GM12878 (cell line): ENCODE measurements at regions not wholly inside any gene's neighbourhood (a gene's known extent, or its start where the extent isn't known, plus 50 kb on each side); places are given as distances from the start of the nearest gene placed in this dataset.

Experiments used
- ATAC-seq: fragments of 200-7000 bp; cut with Tn5 transposase; 3 replicates; pipeline ENCODE4 v1.9.1; 2020; ENCODE audit warnings: mild to moderate bottlenecking, moderate library complexity
- BruUV-seq: library from RNA; stranded (reverse); fragments of 400-500 nt; replicated peaks from 2 replicates; lab custom pipeline; 2021; lab: Mats Ljungman, UMichigan
- CTCF ChIA-PET: fragments of 300-600 bp; sonication (Branson Sonifier 250); formaldehyde crosslinking; extraction: SDS; loops from one replicate; lab custom pipeline; 2021; ENCODE audit warnings: inconsistent platforms; lab: Yijun Ruan, JAX
- POLR2A ChIA-PET: fragments of 350-600 bp; formaldehyde crosslinking; extraction: SDS; loops from one replicate; lab custom pipeline; 2021; ENCODE audit warnings: inconsistent platforms; lab: Charles Lee
- RAD21 ChIA-PET: fragments of 300-600 bp; sonication (Branson Sonifier 250); formaldehyde crosslinking; loops from one replicate; lab custom pipeline; 2023; ENCODE audit warnings: antibody characterized with exemption; ENCODE audit not compliant: unreplicated experiment; lab: Charles Lee
- SMC1A ChIA-PET: fragments of 300-600 bp; sonication (Branson Sonifier 250); formaldehyde crosslinking; loops from one replicate; lab custom pipeline; 2023; ENCODE audit not compliant: unreplicated experiment, uncharacterized antibody; lab: Charles Lee
- DNase-seq: peaks from one replicate; pipeline ENCODE4 v3.0.0-alpha.2; 2011; ENCODE audit warnings: low read depth, low spot score
- FAIRE-seq: peaks from 3 replicates; lab custom pipeline; 2011; peaks lifted over from hg19 to GRCh38; lab: Jason Lieb, UNC
- H2AFZ ChIP-seq: 2 replicates; pipeline ENCODE4 v1.6.0; 2011; ENCODE audit warnings: low read depth, low read length, control low read depth; ENCODE audit not compliant: control insufficient read depth
- H3K27ac ChIP-seq: 2 replicates; pipeline ENCODE4 v1.5.1; 2011; ENCODE audit warnings: control low read depth; ENCODE audit not compliant: control insufficient read depth, insufficient read depth
- H3K27me3 ChIP-seq, 2 experiments: replicated peaks in 1 of 2; 2 replicates each; pipeline versions ENCODE4 v1.6.0 to v1.6.1; 2011; ENCODE audit warnings: low read length in 1 of 2; ENCODE audit not compliant: control insufficient read depth in 2 of 2, insufficient read depth in 2 of 2
- H3K36me3 ChIP-seq, 2 experiments: 2 replicates each; pipeline ENCODE4 v1.5.1; 2011; ENCODE audit warnings: low read length in 1 of 2; ENCODE audit not compliant: control insufficient read depth in 2 of 2, insufficient read depth in 2 of 2
- H3K4me1 ChIP-seq: 2 replicates; pipeline ENCODE4 v1.6.1; 2011; ENCODE audit warnings: mild to moderate bottlenecking, low read length, moderate library complexity, mixed read lengths; ENCODE audit not compliant: control insufficient read depth, insufficient read depth
- H3K4me2 ChIP-seq: 2 replicates; pipeline ENCODE4 v1.6.0; 2011; ENCODE audit warnings: control low read depth; ENCODE audit not compliant: control insufficient read depth, insufficient read depth
- H3K4me3 ChIP-seq: fragments of 200-600 bp; sonication (generic); 2 replicates; pipeline ENCODE4 v1.5.1; 2016
- H3K79me2 ChIP-seq: 2 replicates; pipeline ENCODE4 v1.6.0; 2011; ENCODE audit warnings: low read length; ENCODE audit not compliant: control insufficient read depth, insufficient read depth
- H3K9ac ChIP-seq: 2 replicates; pipeline ENCODE4 v1.8.0; 2011; ENCODE audit warnings: low read length, control low read depth, mixed read lengths; ENCODE audit not compliant: control insufficient read depth, insufficient read depth
- H3K9me3 ChIP-seq: replicated peaks from 3 replicates; pipeline ENCODE4 v1.5.1; 2011; ENCODE audit warnings: mild to moderate bottlenecking, low read length; ENCODE audit not compliant: control insufficient read depth, insufficient read depth
- H4K20me1 ChIP-seq: 2 replicates; pipeline ENCODE4 v1.6.0; 2011; ENCODE audit not compliant: control insufficient read depth, insufficient read depth
- ATF7 ChIP-seq: fragments of 450-650 bp; IDR thresholded peaks from 2 replicates; pipeline ENCODE4 v1.6.1; 2016; ENCODE audit warnings: low read depth, mild to moderate bottlenecking
- BMI1 ChIP-seq: fragments of 450-650 bp; IDR thresholded peaks from 2 replicates; pipeline ENCODE4 v1.6.1; 2016; ENCODE audit warnings: mild to moderate bottlenecking, moderate library complexity, borderline replicate concordance
- CBX5 ChIP-seq: sonication (generic); IDR thresholded peaks from 2 replicates; pipeline ENCODE4 v1.6.1; 2016; ENCODE audit warnings: low read depth, moderate library complexity, mild to moderate bottlenecking, inconsistent platforms
- EP300 ChIP-seq, 2 experiments: fragments of 150-350 bp in 1 of 2; IDR thresholded peaks; 2 replicates each; pipeline ENCODE4 v1.6.1; 2011 to 2012; ENCODE audit warnings: low read depth in 2 of 2, low read length in 2 of 2, borderline replicate concordance in 1 of 2, improper control_type of control experiment in 1 of 2, inconsistent platforms in 1 of 2; ENCODE audit not compliant: control insufficient read depth in 1 of 2
- FOXM1 ChIP-seq: IDR thresholded peaks from 2 replicates; pipeline ENCODE4 v1.6.1; 2012; ENCODE audit warnings: low read depth, mild to moderate bottlenecking, inconsistent platforms, low read length, moderate library complexity
- HCFC1 ChIP-seq: fragments of 150-350 bp; IDR thresholded peaks from 2 replicates; pipeline ENCODE4 v1.6.1; 2014; ENCODE audit warnings: low read length
- IRF4 ChIP-seq: IDR thresholded peaks from 2 replicates; pipeline ENCODE4 v1.6.1; 2011; ENCODE audit warnings: low read depth, low read length
- JUNB ChIP-seq: IDR thresholded peaks from 2 replicates; pipeline ENCODE4 v1.6.1; 2016; ENCODE audit warnings: antibody characterized with exemption, mild to moderate bottlenecking
- MTA2 ChIP-seq: fragments of 450-650 bp; IDR thresholded peaks from 2 replicates; pipeline ENCODE4 v1.6.1; 2016; ENCODE audit warnings: low read depth, mild to moderate bottlenecking, moderate library complexity
- MTA3 ChIP-seq: IDR thresholded peaks from 2 replicates; pipeline ENCODE4 v1.6.1; 2012; ENCODE audit warnings: low read length, inconsistent platforms, borderline replicate concordance
- PAX5 ChIP-seq: IDR thresholded peaks from 2 replicates; pipeline ENCODE4 v1.6.1; 2011; ENCODE audit warnings: low read depth, low read length, borderline replicate concordance
- RB1 ChIP-seq: fragments of 450-650 bp; formaldehyde crosslinking; IDR thresholded peaks from 2 replicates; pipeline ENCODE4 v1.6.1; 2017; ENCODE audit warnings: mild to moderate bottlenecking, borderline replicate concordance
- SPI1 ChIP-seq: IDR thresholded peaks from 2 replicates; pipeline ENCODE4 v1.6.1; 2011; ENCODE audit warnings: low read depth, mild to moderate bottlenecking, low read length, moderate library complexity, borderline replicate concordance; ENCODE audit not compliant: insufficient read depth
- SREBF1 ChIP-seq: IDR thresholded peaks from 2 replicates; pipeline ENCODE4 v1.6.1; 2012; ENCODE audit warnings: mild to moderate bottlenecking, low read length
- STAT1 ChIP-seq: fragments of 450-650 bp; conservative IDR thresholded peaks from 2 replicates; pipeline ENCODE4 v1.6.1; 2014; ENCODE audit warnings: antibody characterized with exemption, mild to moderate bottlenecking
- STAT3 ChIP-seq: IDR thresholded peaks from 2 replicates; pipeline ENCODE4 v1.6.1; 2011; ENCODE audit warnings: low read depth, low read length, improper control_type of control experiment
- SUPT20H ChIP-seq: IDR thresholded peaks from 2 replicates; pipeline ENCODE4 v1.6.1; 2011; ENCODE audit warnings: low read depth, mild to moderate bottlenecking, low read length, moderate library complexity, borderline replicate concordance; ENCODE audit not compliant: control insufficient read depth
- TAF1 ChIP-seq: IDR thresholded peaks from 2 replicates; pipeline ENCODE4 v1.6.1; 2011; ENCODE audit warnings: mild to moderate bottlenecking, low read depth, low read length, borderline replicate concordance
- TCF7 ChIP-seq: IDR thresholded peaks from 2 replicates; pipeline ENCODE4 v1.6.1; 2014; ENCODE audit warnings: antibody characterized with exemption, borderline replicate concordance
- ZBED1 ChIP-seq: IDR thresholded peaks from 2 replicates; pipeline ENCODE4 v1.6.1; 2016; ENCODE audit warnings: borderline replicate concordance
- ZNF274 ChIP-seq: IDR thresholded peaks from one replicate; pipeline ENCODE4 v1.8.0; 2011; ENCODE audit not compliant: insufficient read length, insufficient read depth
- WGBS: methylation state at CpG from one replicate; pipeline ENCODE4 v1.1.6; 2016; ENCODE audit warnings: low lambda C conversion rate; ENCODE audit not compliant: insufficient replicate concordance, insufficient coverage; ENCODE audit errors: missing lambda C conversion rate; 5-methylcytosine and 5-hydroxymethylcytosine counted together
- in situ Hi-C: fragments of 300-500 bp; cut with MboI; formaldehyde crosslinking; loops from 9 replicates; pipeline ENCODE4 v1.14.3; 2018; ENCODE audit warnings: mixed read lengths
- intact Hi-C: fragments of 100-400 bp; cut with micrococcal nuclease; formaldehyde crosslinking; loops from one replicate; pipeline ENCODE4 v1.14.2; 2022; ENCODE audit not compliant: unreplicated experiment
- TF ChIP-seq, protein P1 (sequence below): IDR thresholded peaks from 2 replicates; pipeline ENCODE4 v1.6.1; 2011; ENCODE audit warnings: mild to moderate bottlenecking, low read depth, low read length, moderate library complexity; ENCODE audit not compliant: insufficient replicate concordance
- TF ChIP-seq, protein P2 (sequence below): fragments of 450-650 bp; IDR thresholded peaks from 2 replicates; pipeline ENCODE4 v1.6.1; 2016; ENCODE audit warnings: mild to moderate bottlenecking

DNA sequence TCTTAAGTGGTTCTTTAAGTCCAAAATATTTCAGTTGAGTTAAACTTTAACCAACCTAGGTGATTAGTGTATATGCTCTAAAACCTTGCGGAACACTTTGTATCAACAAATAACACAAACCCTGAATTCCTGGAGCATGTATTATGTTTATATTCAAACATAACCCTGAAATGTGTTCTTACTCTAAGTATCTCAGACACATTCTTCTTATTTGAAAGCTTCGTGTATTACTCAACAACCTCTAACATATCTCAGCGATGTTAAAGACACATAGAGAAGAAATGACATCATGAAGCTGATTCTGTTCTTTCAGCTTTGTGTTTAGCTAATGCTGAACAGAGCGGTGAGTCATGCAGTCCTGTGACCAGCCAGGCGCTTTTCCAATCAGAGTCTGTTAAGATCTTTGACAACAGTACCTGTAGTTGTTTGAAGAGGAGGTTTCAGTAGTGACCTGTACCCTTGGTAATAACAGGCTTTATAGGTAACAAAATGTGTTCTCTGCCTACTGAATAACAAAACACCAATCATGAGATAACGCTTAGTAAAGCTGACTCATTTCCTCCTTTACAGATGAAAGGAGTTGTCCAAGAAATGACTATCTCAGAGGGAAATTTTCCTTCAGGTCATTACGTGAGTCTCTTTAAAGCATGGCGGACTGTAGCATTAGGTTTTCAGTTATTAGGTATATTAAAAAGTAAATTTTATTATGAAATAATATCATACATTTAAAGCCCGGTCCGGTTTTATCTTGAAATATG, 67.3 kb upstream of the KLF6 start:
- FAIRE-seq (peak; percentile 91), ATAC-seq (peak; percentile 95), DNase-seq (peak; percentile 88)
- H3K36me3 ChIP-seq: no peaks in the 10 kb centered on the region
- POLR2A ChIA-PET: interaction anchor here (0.9 to 5.6 kb wide), 19 partner anchors 11 to 112 kb away, joined by 3 to 51 read pairs (median 6); partner anchors contain the start of gene KLF6
- peaks cover 31% of the 10 kb centered on the region for H3K4me1 ChIP-seq
- in situ Hi-C loops: no loop called here
- no peaks in the 10 kb centered on the region for H3K27me3 ChIP-seq
- 7% methylated on average over 10 of the region's 10 CpGs for WGBS
- H3K27ac ChIP-seq: peak overlapping the region; percentile 73
- RAD21 ChIA-PET: interaction anchor here (0.7 to 7.0 kb wide), 25 partner anchors 10 to 161 kb away, joined by 3 to 135 read pairs (median 10); partner anchors contain the start of gene KLF6
- peak overlapping the region; percentile 8 for H2AFZ ChIP-seq
- no peak overlapping the region for H3K9ac ChIP-seq
- intact Hi-C loops: loop anchor here (1.0 kb wide), 3 partner anchors 23 to 67 kb away; partner anchors contain the start of gene KLF6
- CTCF ChIA-PET: interaction anchor here (0.5 to 3.2 kb wide), 12 partner anchors 13 to 700 kb away, joined by 4 to 18 read pairs (median 7); no protein-coding TSS in a partner anchor
- H3K9me3 ChIP-seq: no peaks in the 10 kb centered on the region; the same call in 1 of the 3 replicates
- no peaks in the 10 kb centered on the region for H4K20me1 ChIP-seq
- H3K4me2 ChIP-seq: peak overlapping the region; percentile 61
- peak overlapping the region; percentile 40 for H3K4me3 ChIP-seq
- no peaks in the 10 kb centered on the region for H3K79me2 ChIP-seq
- SMC1A ChIA-PET: interaction anchor here (0.6 to 12.8 kb wide), 22 partner anchors 9 to 196 kb away, joined by 3 to 295 read pairs (median 10); partner anchors contain the start of gene KLF6
- TSS peak; percentile 93 for BruUV-seq
- TF ChIP-seq JUNB (peak; percentile 99), PAX5 (peak; percentile 60), STAT1 (no peak), TCF7 (peak; percentile 95), ZBED1 (peak; percentile 47; the same call in 1 of the 2 replicates), SREBF1 (no peak), SPI1 (no peak), BMI1 (peak; percentile 75; the same call in 1 of the 2 replicates), CBX5 (peak; percentile 79; the same call in 1 of the 2 replicates), MTA3 (peak; percentile 86), FOXM1 (peak; percentile 96), MTA2 (peak; percentile 96), SUPT20H (no peak), EP300 (IDR thresholded peaks at IDR 0.05; ENCODE audit: borderline replicate concordance in 1 of 2, control insufficient read depth in 1 of 2, low read depth in 2 of 2, low read length in 2 of 2) (peak; percentile 99 to 100), IRF4 (peak; percentile 96), RB1 (no peak), STAT3 (0 out of 2 replicates have a peak, but pooled peaks have one; percentile 47), HCFC1 (no peak), TAF1 (0 out of 2 replicates have a peak, but pooled peaks have one; percentile 26), ATF7 (peak; percentile 99), ZNF274 (no peak)
- TF ChIP-seq, protein P1, sequence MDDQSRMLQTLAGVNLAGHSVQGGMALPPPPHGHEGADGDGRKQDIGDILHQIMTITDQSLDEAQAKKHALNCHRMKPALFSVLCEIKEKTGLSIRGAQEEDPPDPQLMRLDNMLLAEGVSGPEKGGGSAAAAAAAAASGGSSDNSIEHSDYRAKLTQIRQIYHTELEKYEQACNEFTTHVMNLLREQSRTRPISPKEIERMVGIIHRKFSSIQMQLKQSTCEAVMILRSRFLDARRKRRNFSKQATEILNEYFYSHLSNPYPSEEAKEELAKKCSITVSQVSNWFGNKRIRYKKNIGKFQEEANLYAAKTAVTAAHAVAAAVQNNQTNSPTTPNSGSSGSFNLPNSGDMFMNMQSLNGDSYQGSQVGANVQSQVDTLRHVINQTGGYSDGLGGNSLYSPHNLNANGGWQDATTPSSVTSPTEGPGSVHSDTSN: no peak
- TF ChIP-seq, protein P2, sequence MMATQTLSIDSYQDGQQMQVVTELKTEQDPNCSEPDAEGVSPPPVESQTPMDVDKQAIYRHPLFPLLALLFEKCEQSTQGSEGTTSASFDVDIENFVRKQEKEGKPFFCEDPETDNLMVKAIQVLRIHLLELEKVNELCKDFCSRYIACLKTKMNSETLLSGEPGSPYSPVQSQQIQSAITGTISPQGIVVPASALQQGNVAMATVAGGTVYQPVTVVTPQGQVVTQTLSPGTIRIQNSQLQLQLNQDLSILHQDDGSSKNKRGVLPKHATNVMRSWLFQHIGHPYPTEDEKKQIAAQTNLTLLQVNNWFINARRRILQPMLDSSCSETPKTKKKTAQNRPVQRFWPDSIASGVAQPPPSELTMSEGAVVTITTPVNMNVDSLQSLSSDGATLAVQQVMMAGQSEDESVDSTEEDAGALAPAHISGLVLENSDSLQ: peak; percentile 29; the same call in 1 of the 2 replicates
